WTC11 (cell line): ENCODE measurements at regions not wholly inside any gene's neighbourhood (a gene's known extent, or its start where the extent isn't known, plus 50 kb on each side); places are given as distances from the start of the nearest gene placed in this dataset.

Experiments used
- ATAC-seq: fragments of 200-7000 bp; cut with Tn5 transposase; 2 replicates; pipeline ENCODE4 v1.10.0; 2021; ENCODE audit warnings: mild to moderate bottlenecking, moderate library complexity
- CTCF ChIA-PET: fragments of 300-600 bp; sonication (Branson Sonifier 250); formaldehyde crosslinking; loops from one replicate; lab custom pipeline; 2021; ENCODE audit warnings: antibody characterized with exemption; lab: Charles Lee
- POLR2A ChIA-PET: fragments of 350-600 bp; sonication (Branson Sonifier 250); formaldehyde crosslinking; loops from one replicate; lab custom pipeline; 2021; ENCODE audit warnings: antibody characterized with exemption; lab: Charles Lee
- DNase-seq: peaks from one replicate; pipeline ENCODE4 v3.0.0; 2021; ENCODE audit warnings: low spot score
- H3K27ac Mint-ChIP-seq: 2 replicates; pipeline ENCODE4 v1.8.0; 2021; ENCODE audit warnings: mixed read lengths
- H3K27me3 Mint-ChIP-seq: 2 replicates; pipeline ENCODE4 v1.8.0; 2021; ENCODE audit warnings: low read depth, mild to moderate bottlenecking, moderate library complexity, mixed read lengths
- H3K36me3 Mint-ChIP-seq: 2 replicates; pipeline ENCODE4 v1.8.0; 2021; ENCODE audit warnings: mixed read lengths
- H3K4me1 Mint-ChIP-seq: 2 replicates; pipeline ENCODE4 v1.8.0; 2022; ENCODE audit warnings: mixed read lengths
- H3K4me3 Mint-ChIP-seq: 2 replicates; pipeline ENCODE4 v1.8.0; 2021; ENCODE audit warnings: mild to moderate bottlenecking, moderate library complexity, mixed read lengths
- H3K9me3 Mint-ChIP-seq: 2 replicates; pipeline ENCODE4 v1.8.0; 2021; ENCODE audit warnings: mixed read lengths
- ATF1 ChIP-seq: sonication (generic); formaldehyde crosslinking; IDR thresholded peaks from 2 replicates; pipeline ENCODE4 v1.8.1; 2023; ENCODE audit warnings: mild to moderate bottlenecking, moderate library complexity, missing genetic modification reagents
- ATF3 ChIP-seq: sonication (generic); formaldehyde crosslinking; conservative IDR thresholded peaks from 2 replicates; pipeline ENCODE4 v1.8.1; 2022; ENCODE audit warnings: mild to moderate bottlenecking, missing genetic modification reagents
- ETV6 ChIP-seq: sonication (generic); formaldehyde crosslinking; IDR thresholded peaks from 2 replicates; pipeline ENCODE4 v1.8.1; 2022; ENCODE audit warnings: mild to moderate bottlenecking, missing genetic modification reagents
- HMGA2 ChIP-seq: fragments of 250-450 bp; sonication (Bioruptor Pico); IDR thresholded peaks from 2 replicates; pipeline ENCODE4 v1.4.0; 2021; ENCODE audit warnings: mild to moderate bottlenecking, moderate library complexity
- IRF2 ChIP-seq: sonication (generic); formaldehyde crosslinking; IDR thresholded peaks from 2 replicates; pipeline ENCODE4 v1.8.0; 2022; ENCODE audit warnings: low read depth, missing genetic modification reagents, borderline replicate concordance
- MAX ChIP-seq: sonication (generic); formaldehyde crosslinking; IDR thresholded peaks from 2 replicates; pipeline ENCODE4 v1.8.0; 2022; ENCODE audit warnings: mild to moderate bottlenecking, missing genetic modification reagents
- MXD4 ChIP-seq: fragments of 250-450 bp; sonication (Bioruptor Pico); IDR thresholded peaks from 2 replicates; pipeline ENCODE4 v1.8.0; 2021; ENCODE audit warnings: mild to moderate bottlenecking, moderate library complexity, borderline replicate concordance
- PRRX2 ChIP-seq: fragments of 250-450 bp; sonication (Bioruptor Pico); IDR thresholded peaks from 2 replicates; pipeline ENCODE4 v1.8.0; 2021; ENCODE audit warnings: mild to moderate bottlenecking
- RORB ChIP-seq: fragments of 250-450 bp; sonication (Bioruptor Pico); IDR thresholded peaks from 2 replicates; pipeline ENCODE4 v1.9.0; 2021; ENCODE audit warnings: mild to moderate bottlenecking
- USF1 ChIP-seq: sonication (generic); formaldehyde crosslinking; IDR thresholded peaks from 2 replicates; pipeline ENCODE4 v1.8.0; 2022; ENCODE audit warnings: mild to moderate bottlenecking, missing genetic modification reagents
- ZMAT4 ChIP-seq: fragments of 250-450 bp; sonication (Bioruptor Pico); IDR thresholded peaks from 2 replicates; pipeline ENCODE4 v1.9.0; 2021; ENCODE audit warnings: mild to moderate bottlenecking
- ZNF532 ChIP-seq: fragments of 250-450 bp; sonication (Bioruptor Pico); IDR thresholded peaks from 2 replicates; pipeline ENCODE4 v1.9.0; 2021; ENCODE audit warnings: mild to moderate bottlenecking, borderline replicate concordance
- TF ChIP-seq, protein P1 (sequence below): sonication (generic); formaldehyde crosslinking; IDR thresholded peaks from 2 replicates; pipeline ENCODE4 v1.8.1; 2023; ENCODE audit warnings: mild to moderate bottlenecking, missing genetic modification reagents, moderate library complexity
- TF ChIP-seq, protein P2 (sequence below): sonication (generic); formaldehyde crosslinking; IDR thresholded peaks from 2 replicates; pipeline ENCODE4 v1.8.0; 2022; ENCODE audit warnings: mild to moderate bottlenecking, missing genetic modification reagents

DNA sequence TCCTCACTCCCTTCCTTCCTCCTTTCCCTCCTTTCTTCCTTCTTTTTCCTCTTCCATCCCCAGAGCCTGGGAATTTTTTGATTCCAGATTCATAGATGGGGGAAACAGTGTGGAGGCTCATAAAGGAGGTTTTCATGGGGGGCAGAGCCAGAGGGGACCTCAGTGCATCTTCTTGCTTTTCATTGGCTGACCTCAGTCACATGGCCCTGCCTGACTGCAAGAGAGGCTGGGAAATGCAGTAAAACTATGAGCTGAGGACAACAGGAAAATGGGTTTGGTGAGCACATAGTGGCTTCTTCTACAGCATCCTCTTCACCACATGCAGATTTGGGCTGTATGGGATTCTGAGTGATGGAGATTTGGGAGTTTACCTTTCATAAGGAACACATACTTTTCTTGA is 437.1 kb upstream of the TBX3 start:
- H3K36me3 Mint-ChIP-seq: no peaks in the 10 kb centered on the region
- TF ChIP-seq ATF1 (CRISPR knock-in tag) (no peak), PRRX2 (no peak), MAX (no peak), USF1 (CRISPR knock-in tag) (0 out of 2 replicates have a peak, but pooled peaks have one; percentile 37), MXD4 (CRISPR knock-in tag) (no peak)
- TF ChIP-seq, protein P1, sequence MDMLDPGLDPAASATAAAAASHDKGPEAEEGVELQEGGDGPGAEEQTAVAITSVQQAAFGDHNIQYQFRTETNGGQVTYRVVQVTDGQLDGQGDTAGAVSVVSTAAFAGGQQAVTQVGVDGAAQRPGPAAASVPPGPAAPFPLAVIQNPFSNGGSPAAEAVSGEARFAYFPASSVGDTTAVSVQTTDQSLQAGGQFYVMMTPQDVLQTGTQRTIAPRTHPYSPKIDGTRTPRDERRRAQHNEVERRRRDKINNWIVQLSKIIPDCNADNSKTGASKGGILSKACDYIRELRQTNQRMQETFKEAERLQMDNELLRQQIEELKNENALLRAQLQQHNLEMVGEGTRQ (CRISPR knock-in tag): peak; percentile 67
- TF ChIP-seq, all 79 proteins: peak for 2
- Mint-ChIP-seq H3K4me1 (peaks cover 10% of the 10 kb centered on the region; the same call in 1 of the 2 replicates), H3K27ac (no peak overlapping the region), H3K27me3 (no peaks in the 10 kb centered on the region), H3K9me3 (peaks cover 18% of the 10 kb centered on the region), H3K4me3 (no peak overlapping the region)
- ChIA-PET CTCF (no interaction called here), POLR2A (no interaction called here)
- DNase-seq: no peak
- ATAC-seq: no peak

DNA sequence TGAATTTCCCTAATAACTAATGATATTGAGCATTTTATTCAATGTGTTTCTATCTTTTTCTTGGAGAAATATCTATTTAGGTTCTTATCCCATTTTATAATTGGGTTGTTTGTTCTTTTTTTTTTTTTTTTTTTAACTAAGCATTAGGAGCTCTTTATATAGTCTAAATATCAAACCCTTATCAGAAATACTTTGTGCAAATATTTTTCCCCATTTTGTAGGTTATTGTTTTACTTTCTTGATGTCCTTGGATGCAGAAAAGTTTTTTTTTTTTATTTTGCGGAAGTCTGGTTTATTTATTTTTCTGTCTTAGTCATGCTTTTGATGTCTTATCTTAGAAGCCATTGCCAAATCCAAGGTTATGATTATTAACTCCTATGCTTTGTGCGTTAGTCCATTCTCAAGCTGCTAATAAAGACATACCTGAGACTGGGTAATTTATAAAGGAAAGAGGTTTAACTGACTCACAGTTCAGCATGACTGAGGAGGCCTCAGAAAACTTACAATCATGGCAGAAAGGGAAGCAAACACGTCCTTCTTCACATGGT is 434.3 kb upstream of the TBX3 start:
- ATAC-seq (no peak), DNase-seq (no peak)
- POLR2A ChIA-PET: interaction anchor here (0.6 kb wide), 1 partner anchor 1346 kb away, joined by 3 read pairs; no protein-coding TSS in a partner anchor
- TF ChIP-seq, protein P2, sequence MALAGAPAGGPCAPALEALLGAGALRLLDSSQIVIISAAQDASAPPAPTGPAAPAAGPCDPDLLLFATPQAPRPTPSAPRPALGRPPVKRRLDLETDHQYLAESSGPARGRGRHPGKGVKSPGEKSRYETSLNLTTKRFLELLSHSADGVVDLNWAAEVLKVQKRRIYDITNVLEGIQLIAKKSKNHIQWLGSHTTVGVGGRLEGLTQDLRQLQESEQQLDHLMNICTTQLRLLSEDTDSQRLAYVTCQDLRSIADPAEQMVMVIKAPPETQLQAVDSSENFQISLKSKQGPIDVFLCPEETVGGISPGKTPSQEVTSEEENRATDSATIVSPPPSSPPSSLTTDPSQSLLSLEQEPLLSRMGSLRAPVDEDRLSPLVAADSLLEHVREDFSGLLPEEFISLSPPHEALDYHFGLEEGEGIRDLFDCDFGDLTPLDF (CRISPR knock-in tag): no peak
- no peak for TF ChIP-seq ZNF532
- no peak for TF ChIP-seq ATF3 (CRISPR knock-in tag)
- TF ChIP-seq IRF2: no peak
- TF ChIP-seq HMGA2 (CRISPR knock-in tag): no peak
- TF ChIP-seq USF1 (CRISPR knock-in tag): no peak
- TF ChIP-seq ZMAT4: no peak
- TF ChIP-seq RORB (CRISPR knock-in tag): no peak
- TF ChIP-seq ETV6 (CRISPR knock-in tag): no peak
- Mint-ChIP-seq H3K27me3 (no peaks in the 10 kb centered on the region), H3K27ac (no peak overlapping the region), H3K36me3 (no peaks in the 10 kb centered on the region), H3K4me1 (peaks cover 19% of the 10 kb centered on the region), H3K4me3 (no peak overlapping the region), H3K9me3 (peaks cover 18% of the 10 kb centered on the region)
- CTCF ChIA-PET: no interaction called here
